HEK293T (cell line): ENCODE measurements at regions not wholly inside any gene's neighbourhood (a gene's known extent, or its start where the extent isn't known, plus 50 kb on each side); places are given as distances from the start of the nearest gene placed in this dataset.

Experiments
- CTCF ChIA-PET: fragments of 350-600 bp; formaldehyde crosslinking; extraction: SDS; loops from one replicate; lab custom pipeline; 2021; ENCODE audit warnings: antibody characterized with exemption, inconsistent platforms; lab: Yijun Ruan, JAX
- POLR2A ChIA-PET: fragments of 350-600 bp; formaldehyde crosslinking; extraction: SDS; loops from one replicate; lab custom pipeline; 2020; ENCODE audit warnings: antibody characterized with exemption, inconsistent platforms; lab: Yijun Ruan, JAX
- DNase-seq: peaks from one replicate; pipeline ENCODE4 v3.0.0; 2012; ENCODE audit warnings: mixed read lengths; ENCODE audit errors: extremely low spot score
- ARNT ChIP-seq: fragments of 450-650 bp; IDR thresholded peaks from 2 replicates; pipeline ENCODE4 v1.6.1; 2017; ENCODE audit warnings: mild to moderate bottlenecking
- BHLHE40 ChIP-seq: fragments of 450-650 bp; IDR thresholded peaks from 2 replicates; pipeline ENCODE4 v1.6.1; 2016; ENCODE audit warnings: mild to moderate bottlenecking, moderate library complexity, borderline replicate concordance
- CTBP1 ChIP-seq: fragments of 450-650 bp; IDR thresholded peaks from 2 replicates; pipeline ENCODE4 v1.6.1; 2016; ENCODE audit warnings: borderline replicate concordance
- ELF4 ChIP-seq: fragments of 450-650 bp; IDR thresholded peaks from 2 replicates; pipeline ENCODE4 v1.6.1; 2017; ENCODE audit warnings: antibody characterized with exemption
- FOXA1 ChIP-seq: fragments of 450-650 bp; IDR thresholded peaks from 2 replicates; pipeline ENCODE4 v1.6.1; 2016; ENCODE audit warnings: mild to moderate bottlenecking
- FOXK2 ChIP-seq: fragments of 450-650 bp; IDR thresholded peaks from 2 replicates; pipeline ENCODE4 v1.6.1; 2016; ENCODE audit warnings: mild to moderate bottlenecking
- FOXM1 ChIP-seq: fragments of 450-650 bp; IDR thresholded peaks from 2 replicates; pipeline ENCODE4 v1.6.1; 2017; ENCODE audit warnings: mild to moderate bottlenecking, borderline replicate concordance
- HDGF ChIP-seq: fragments of 450-650 bp; IDR thresholded peaks from 2 replicates; pipeline ENCODE4 v1.6.1; 2017; ENCODE audit warnings: antibody characterized with exemption, borderline replicate concordance
- L3MBTL2 ChIP-seq: fragments of 450-650 bp; conservative IDR thresholded peaks from 2 replicates; pipeline ENCODE4 v1.6.1; 2016; ENCODE audit warnings: mild to moderate bottlenecking
- LEF1 ChIP-seq: fragments of 450-650 bp; IDR thresholded peaks from 2 replicates; pipeline ENCODE4 v1.6.1; 2017; ENCODE audit warnings: mild to moderate bottlenecking, borderline replicate concordance
- NFRKB ChIP-seq: fragments of 450-650 bp; IDR thresholded peaks from 2 replicates; pipeline ENCODE4 v1.6.1; 2016; ENCODE audit warnings: mild to moderate bottlenecking, moderate library complexity
- PKNOX1 ChIP-seq: fragments of 450-650 bp; IDR thresholded peaks from 2 replicates; pipeline ENCODE4 v1.6.1; 2016
- SP1 ChIP-seq: fragments of 450-650 bp; IDR thresholded peaks from 2 replicates; pipeline ENCODE4 v1.6.1; 2017
- SUZ12 ChIP-seq: fragments of 450-650 bp; IDR thresholded peaks from 2 replicates; pipeline ENCODE4 v1.6.1; 2016; ENCODE audit warnings: mild to moderate bottlenecking
- TARDBP ChIP-seq: fragments of 450-650 bp; IDR thresholded peaks from 2 replicates; pipeline ENCODE4 v1.6.1; 2016
- ZNF384 ChIP-seq: fragments of 450-650 bp; IDR thresholded peaks from 2 replicates; pipeline ENCODE4 v1.6.1; 2016

GRCh38 chr11:116509551-116509950 is 263.2 kb downstream of the BUD13 start:
- DNase-seq = no peak
- TF ChIP-seq LEF1 (no peak), ELF4 (no peak), SUZ12 (no peak), PKNOX1 (no peak), L3MBTL2 (no peak), HDGF (no peak), FOXM1 (no peak), CTBP1 (no peak), SP1 (no peak), TARDBP (no peak), ARNT (no peak), NFRKB (no peak), FOXA1 (no peak), FOXK2 (no peak)
- POLR2A ChIA-PET = no interaction called here
- CTCF ChIA-PET = no interaction called here

GRCh38 chr11:116507849-116508695 is 264.7 kb downstream of the BUD13 start:
- no peak for DNase-seq
- TF ChIP-seq SP1 (no peak), ZNF384 (no peak), ARNT (no peak), HDGF (no peak), PKNOX1 (no peak), FOXM1 (no peak), FOXA1 (no peak), FOXK2 (no peak), SUZ12 (no peak), TARDBP (no peak), ELF4 (no peak), CTBP1 (no peak), NFRKB (no peak), L3MBTL2 (no peak), BHLHE40 (no peak), LEF1 (no peak)
- CTCF ChIA-PET = no interaction called here
- POLR2A ChIA-PET = no interaction called here

- no peak for DNase-seq
- ChIA-PET POLR2A (no interaction called here), CTCF (interaction anchor here (1.4 kb wide), 1 partner anchor 15 kb away, joined by 4 read pairs; no protein-coding TSS in a partner anchor)
- no peak for TF ChIP-seq LEF1
These were observed 265.8 kb downstream of the BUD13 start for GRCh38 chr11:116507016-116507415.

GRCh38 chr11:116506263-116506825 is 266.4 kb downstream of the BUD13 start:
- CTCF ChIA-PET = interaction anchor here (1.4 kb wide), 1 partner anchor 16 kb away, joined by 4 read pairs; no protein-coding TSS in a partner anchor
- TF ChIP-seq ARNT = no peak
- TF ChIP-seq FOXA1 = no peak
- no peak for TF ChIP-seq FOXM1
- no peak for TF ChIP-seq FOXK2
- no peak for TF ChIP-seq L3MBTL2
- no peak for TF ChIP-seq NFRKB
- TF ChIP-seq SP1 = no peak
- TF ChIP-seq SUZ12 = no peak
- no peak for TF ChIP-seq LEF1
- no peak for TF ChIP-seq PKNOX1
- TF ChIP-seq CTBP1 = no peak
- no peak for TF ChIP-seq ELF4
- no peak for TF ChIP-seq TARDBP
- TF ChIP-seq ZNF384 = no peak
- TF ChIP-seq BHLHE40 = no peak
- TF ChIP-seq HDGF = no peak
- POLR2A ChIA-PET = no interaction called here
- DNase-seq = no peak

GRCh38 chr11:116505298-116506262 is 267.2 kb downstream of the BUD13 start:
- CTCF ChIA-PET = no interaction called here

More at GRCh38 chr11:116505298-116506262, 267.2 kb downstream of the BUD13 start:
- DNase-seq = no peak
- TF ChIP-seq PKNOX1 = no peak
- no peak for TF ChIP-seq NFRKB
- no peak for TF ChIP-seq CTBP1
- POLR2A ChIA-PET = no interaction called here
